ENCODE measurements at regions not wholly inside any gene's neighbourhood (a gene's known extent, or its start where the extent isn't known, plus 50 kb on each side); places are given as distances from the start of the nearest gene placed in this dataset.

DNA sequence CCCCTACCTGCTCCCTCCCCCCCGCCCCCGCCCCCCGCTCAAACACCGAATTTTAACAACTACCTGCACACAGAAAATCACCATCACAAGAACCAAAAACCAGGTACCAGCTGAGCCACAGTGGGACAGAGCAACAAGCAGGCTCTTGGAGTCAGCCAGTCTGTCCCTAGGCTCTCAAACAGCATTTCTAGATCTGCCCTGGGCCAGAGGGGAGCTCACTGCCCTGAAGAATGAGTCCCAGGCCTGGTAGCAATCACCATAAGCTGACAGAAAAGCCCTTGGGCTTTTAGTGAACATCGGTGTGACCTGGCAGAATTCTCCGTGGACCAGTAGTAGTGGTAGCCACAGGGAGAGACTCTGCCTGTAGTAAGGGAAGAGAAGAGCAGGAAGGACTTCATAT lies 58.3 kb downstream of the C11orf87 start:
- Mint-ChIP-seq H3K4me3 (no peak overlapping the region), H3K9me3 (no peaks in the 10 kb centered on the region), H3K4me1 (ENCODE audit: low read depth) (no peaks in the 10 kb centered on the region), H3K27me3 (no peaks in the 10 kb centered on the region), H3K27ac (no peak overlapping the region), H3K36me3 (ENCODE audit: low read depth) (no peaks in the 10 kb centered on the region)
- intact Hi-C loops (cut with micrococcal nuclease): no loop called here

DNA sequence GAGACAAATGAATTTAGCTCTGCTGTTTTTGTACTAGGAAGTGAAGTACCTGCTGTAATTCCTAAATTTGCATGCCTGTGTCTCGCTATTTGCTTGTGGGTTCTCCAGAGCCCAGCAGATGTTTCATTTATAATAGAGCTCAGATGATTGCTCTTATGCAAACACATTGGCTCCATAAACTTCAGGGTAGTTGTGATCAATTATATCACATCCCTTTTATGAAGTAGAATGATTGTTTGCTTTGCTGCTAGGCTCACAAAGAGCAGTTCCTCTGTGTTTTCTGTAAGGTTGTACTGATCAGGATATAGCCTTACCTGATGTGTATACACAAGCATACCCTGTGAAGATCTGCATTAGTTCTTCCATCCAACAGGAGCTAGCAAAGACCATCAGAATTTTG lies 64.1 kb downstream of the C11orf87 start:
- H3K4me3 Mint-ChIP-seq: no peak overlapping the region
- no peaks in the 10 kb centered on the region for H3K4me1 Mint-ChIP-seq (ENCODE audit: low read depth)
- peaks cover 6% of the 10 kb centered on the region for H3K9me3 Mint-ChIP-seq
- H3K36me3 Mint-ChIP-seq (ENCODE audit: low read depth): no peaks in the 10 kb centered on the region
- no peak overlapping the region for H3K27ac Mint-ChIP-seq
- intact Hi-C loops (cut with micrococcal nuclease): no loop called here
- no peaks in the 10 kb centered on the region for H3K27me3 Mint-ChIP-seq

DNA sequence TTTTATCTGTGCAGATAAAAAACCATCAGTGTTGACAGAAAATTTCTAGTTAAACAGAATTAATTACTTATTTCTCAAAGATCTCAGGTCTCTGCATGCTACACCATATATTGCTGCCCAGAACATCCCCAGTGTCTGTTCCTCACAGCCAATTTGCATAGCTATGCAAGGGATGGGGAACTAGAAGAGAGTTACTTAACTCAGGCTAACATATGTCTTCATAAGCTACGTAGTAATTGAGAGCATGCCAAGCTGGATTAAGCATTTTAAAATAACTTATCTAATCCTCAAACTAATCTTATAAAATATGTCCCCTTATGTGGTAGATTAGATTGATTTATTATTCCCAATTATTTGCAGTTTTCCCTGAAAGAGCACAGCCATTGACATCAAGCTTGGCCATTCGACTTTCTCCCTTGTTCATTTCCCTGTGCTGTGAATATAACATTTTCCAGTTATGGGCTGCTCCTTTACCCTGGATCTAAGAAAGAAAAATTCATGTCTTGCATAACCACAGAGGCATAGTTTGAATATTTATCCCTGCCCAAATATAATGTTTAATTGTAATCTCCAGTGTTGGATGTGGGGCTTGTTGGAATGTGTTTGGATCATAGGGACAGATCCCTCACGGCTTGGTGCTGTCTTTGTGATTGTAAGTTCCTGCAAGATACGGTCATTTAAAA lies 69.1 kb downstream of the C11orf87 start:
- Mint-ChIP-seq H3K4me3 (no peak overlapping the region), H3K4me1 (ENCODE audit: low read depth) (no peaks in the 10 kb centered on the region), H3K36me3 (ENCODE audit: low read depth) (no peaks in the 10 kb centered on the region), H3K27me3 (no peaks in the 10 kb centered on the region), H3K9me3 (peaks cover 6% of the 10 kb centered on the region), H3K27ac (no peak overlapping the region)
- intact Hi-C loops (cut with micrococcal nuclease): no loop called here

DNA sequence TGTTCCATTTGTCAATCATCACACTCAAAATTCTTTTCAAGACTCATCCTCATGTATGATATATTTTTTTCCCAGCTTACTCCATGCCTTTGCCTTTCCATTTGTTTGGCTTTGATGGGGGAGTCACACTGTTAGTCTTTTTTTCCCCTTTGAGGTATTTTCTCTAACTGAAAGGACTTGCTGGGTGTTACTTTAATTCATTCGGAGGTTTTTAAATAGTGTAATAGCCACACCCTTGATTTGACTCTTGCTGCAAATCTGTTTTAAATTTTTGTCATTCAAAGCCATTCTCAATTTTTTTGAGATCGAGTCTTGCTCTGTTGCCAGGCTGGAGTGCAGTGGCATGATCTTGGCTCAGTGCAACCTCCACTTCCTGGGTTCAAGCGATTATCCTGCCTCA lies 84.1 kb downstream of the C11orf87 start:
- Mint-ChIP-seq H3K27ac (no peak overlapping the region), H3K4me3 (no peak overlapping the region), H3K9me3 (no peaks in the 10 kb centered on the region), H3K36me3 (ENCODE audit: low read depth) (no peaks in the 10 kb centered on the region), H3K4me1 (ENCODE audit: low read depth) (no peaks in the 10 kb centered on the region), H3K27me3 (no peaks in the 10 kb centered on the region)
- intact Hi-C loops (cut with micrococcal nuclease): no loop called here

DNA sequence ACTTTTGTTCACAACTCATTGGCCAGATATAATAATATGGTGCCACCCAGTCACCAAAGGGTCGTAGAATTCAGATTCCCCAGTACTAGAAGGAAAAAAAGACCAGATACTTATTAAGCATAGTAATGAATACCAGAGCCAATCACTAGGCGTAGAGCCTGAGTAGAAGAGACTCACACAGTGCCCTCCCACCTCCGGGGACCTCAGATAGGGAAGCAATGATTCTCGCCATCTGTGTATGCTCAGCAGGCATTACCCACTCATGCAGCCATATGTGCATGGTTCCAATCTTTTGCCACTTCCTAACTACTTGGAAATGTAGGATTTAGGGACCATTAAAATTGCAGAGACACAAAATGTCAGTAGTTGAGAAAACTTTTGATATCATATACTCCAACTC lies 85.3 kb downstream of the C11orf87 start:
- intact Hi-C loops (cut with micrococcal nuclease): no loop called here
- H3K36me3 Mint-ChIP-seq (ENCODE audit: low read depth): no peaks in the 10 kb centered on the region
- no peaks in the 10 kb centered on the region for H3K27me3 Mint-ChIP-seq
- H3K4me1 Mint-ChIP-seq (ENCODE audit: low read depth): no peaks in the 10 kb centered on the region
- no peaks in the 10 kb centered on the region for H3K9me3 Mint-ChIP-seq
- H3K4me3 Mint-ChIP-seq: no peak overlapping the region
- H3K27ac Mint-ChIP-seq: no peak overlapping the region

DNA sequence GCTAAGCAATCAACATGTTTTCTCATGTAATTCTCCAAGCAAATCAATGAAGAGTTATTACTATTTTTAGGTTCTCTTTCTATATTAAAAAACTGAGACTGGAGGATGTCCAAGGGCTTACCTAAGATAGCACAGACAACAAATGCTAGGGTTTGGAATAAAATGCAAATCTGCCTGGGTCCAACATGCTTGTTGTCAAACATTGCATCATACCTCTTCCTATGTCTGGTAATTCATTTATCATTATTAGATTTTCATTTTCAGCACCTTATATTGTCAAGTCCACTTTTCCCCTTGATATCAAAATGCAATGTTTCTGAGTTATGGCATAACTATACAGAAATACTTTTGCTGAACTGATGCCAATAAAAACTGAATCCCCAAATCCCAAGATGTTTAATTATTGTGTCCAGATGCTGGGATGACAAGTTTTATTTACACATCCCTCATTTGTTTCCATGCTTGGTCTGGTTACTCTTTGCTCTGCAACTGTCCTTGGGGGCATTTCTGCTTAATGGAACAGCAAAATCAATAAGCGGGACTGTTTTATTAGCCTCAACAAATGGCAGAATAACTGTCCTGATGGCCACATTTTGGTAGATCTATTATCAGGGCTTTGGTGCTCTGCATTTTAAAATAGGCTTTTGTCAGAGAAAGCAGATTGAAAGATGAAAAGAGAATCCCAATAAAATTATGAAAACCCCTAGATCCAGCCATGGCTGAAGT lies 86.0 kb downstream of the C11orf87 start:
- intact Hi-C loops (cut with micrococcal nuclease): no loop called here

DNA sequence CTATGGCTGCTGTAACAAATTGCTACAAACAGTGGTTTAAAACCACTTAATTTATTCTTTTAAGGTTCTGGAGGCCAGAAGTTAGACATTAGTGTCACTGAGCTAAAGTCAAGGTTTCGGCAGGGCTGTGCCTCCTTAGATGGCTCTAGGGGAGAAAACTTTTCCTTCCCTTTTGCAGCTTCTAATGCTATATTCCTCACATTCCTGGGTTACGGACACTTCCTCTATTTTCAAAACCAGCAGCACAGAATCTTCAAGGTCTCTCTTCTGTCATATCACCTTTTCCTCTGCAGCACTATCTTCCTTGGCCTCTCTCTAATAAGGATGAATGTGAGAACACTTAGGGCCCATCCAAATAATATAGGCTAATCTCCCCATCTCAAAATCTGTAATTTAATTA lies 87.0 kb downstream of the C11orf87 start:
- H3K9me3 Mint-ChIP-seq: no peaks in the 10 kb centered on the region
- intact Hi-C loops (cut with micrococcal nuclease): no loop called here

More for the DNA sequence above, 86.0 kb downstream of the C11orf87 start:
- Mint-ChIP-seq H3K27me3 (no peaks in the 10 kb centered on the region), H3K36me3 (ENCODE audit: low read depth) (no peaks in the 10 kb centered on the region), H3K4me3 (no peak overlapping the region), H3K9me3 (no peaks in the 10 kb centered on the region), H3K27ac (no peak overlapping the region), H3K4me1 (ENCODE audit: low read depth) (no peaks in the 10 kb centered on the region)

DNA sequence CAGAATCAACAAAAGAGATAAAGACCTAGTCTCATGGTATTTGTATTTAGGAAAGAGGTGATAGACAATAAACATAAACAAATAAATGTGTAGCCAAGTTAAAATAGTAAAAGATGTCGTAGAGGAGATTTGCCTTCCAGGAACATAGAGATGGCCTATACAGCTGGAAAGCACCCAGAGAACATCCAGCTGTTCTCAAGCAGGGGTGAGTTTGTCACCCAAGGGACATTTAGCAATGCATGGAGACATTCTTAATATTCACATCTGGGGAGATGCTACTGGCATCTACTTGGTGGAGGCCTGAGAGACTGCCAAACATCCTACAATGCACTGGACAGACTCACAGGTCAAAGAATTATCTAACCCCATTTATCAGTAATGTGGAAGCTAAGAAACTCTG lies 88.3 kb downstream of the C11orf87 start:
- Mint-ChIP-seq H3K36me3 (ENCODE audit: low read depth) (no peaks in the 10 kb centered on the region), H3K27ac (no peak overlapping the region), H3K27me3 (no peaks in the 10 kb centered on the region), H3K4me3 (no peak overlapping the region), H3K9me3 (no peaks in the 10 kb centered on the region), H3K4me1 (ENCODE audit: low read depth) (no peaks in the 10 kb centered on the region)
- intact Hi-C loops (cut with micrococcal nuclease): no loop called here

More for the DNA sequence above, 87.0 kb downstream of the C11orf87 start:
- H3K27me3 Mint-ChIP-seq: no peaks in the 10 kb centered on the region
- no peak overlapping the region for H3K27ac Mint-ChIP-seq
- no peaks in the 10 kb centered on the region for H3K4me1 Mint-ChIP-seq (ENCODE audit: low read depth)
- no peak overlapping the region for H3K4me3 Mint-ChIP-seq
- no peaks in the 10 kb centered on the region for H3K36me3 Mint-ChIP-seq (ENCODE audit: low read depth)

DNA sequence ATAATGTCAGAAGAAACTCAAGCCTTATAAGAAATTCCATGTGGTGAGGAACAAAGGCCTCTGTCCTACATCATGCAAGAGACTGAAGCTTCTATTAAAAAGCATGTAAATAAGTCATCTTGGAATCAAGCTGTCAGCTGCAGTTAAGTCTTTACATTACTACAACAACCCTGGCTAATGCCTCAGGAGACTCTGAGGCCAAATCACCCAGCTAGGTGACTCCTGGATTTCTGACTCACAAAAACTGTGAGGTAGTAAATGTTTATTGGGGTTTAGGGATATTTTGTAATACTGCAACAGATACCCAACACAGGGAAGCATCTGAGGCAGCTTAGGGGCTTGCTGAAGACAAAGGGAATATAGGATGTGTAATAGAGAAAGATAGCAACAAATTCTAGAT lies 89.6 kb downstream of the C11orf87 start:
- H3K9me3 Mint-ChIP-seq: no peaks in the 10 kb centered on the region
- H3K4me1 Mint-ChIP-seq (ENCODE audit: low read depth): no peaks in the 10 kb centered on the region
- no peak overlapping the region for H3K4me3 Mint-ChIP-seq
- no peaks in the 10 kb centered on the region for H3K27me3 Mint-ChIP-seq
- H3K36me3 Mint-ChIP-seq (ENCODE audit: low read depth): no peaks in the 10 kb centered on the region
- intact Hi-C loops (cut with micrococcal nuclease): no loop called here
- no peak overlapping the region for H3K27ac Mint-ChIP-seq

DNA sequence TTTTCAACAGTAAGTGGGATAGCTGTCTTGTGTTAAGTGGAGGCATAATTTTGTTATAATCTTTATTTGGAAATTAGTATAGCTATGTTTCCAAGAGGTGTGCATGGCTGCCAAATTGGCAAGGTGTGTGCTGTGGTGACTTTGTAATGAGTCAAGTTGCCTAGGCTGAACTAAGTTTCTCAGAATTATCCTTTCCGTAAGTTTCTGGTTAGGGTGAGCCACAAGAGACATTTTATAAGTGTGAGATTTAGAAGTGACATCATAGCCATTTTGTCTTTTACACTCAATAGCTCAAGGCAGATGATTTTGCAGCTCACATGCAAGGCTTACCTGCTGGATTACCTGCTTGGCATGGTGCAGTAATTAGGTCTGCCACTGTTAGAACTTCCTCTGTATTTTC lies 90.3 kb downstream of the C11orf87 start:
- intact Hi-C loops (cut with micrococcal nuclease): no loop called here
- Mint-ChIP-seq H3K4me3 (no peak overlapping the region), H3K4me1 (ENCODE audit: low read depth) (no peaks in the 10 kb centered on the region), H3K36me3 (ENCODE audit: low read depth) (no peaks in the 10 kb centered on the region), H3K27me3 (no peaks in the 10 kb centered on the region), H3K9me3 (no peaks in the 10 kb centered on the region), H3K27ac (no peak overlapping the region)

DNA sequence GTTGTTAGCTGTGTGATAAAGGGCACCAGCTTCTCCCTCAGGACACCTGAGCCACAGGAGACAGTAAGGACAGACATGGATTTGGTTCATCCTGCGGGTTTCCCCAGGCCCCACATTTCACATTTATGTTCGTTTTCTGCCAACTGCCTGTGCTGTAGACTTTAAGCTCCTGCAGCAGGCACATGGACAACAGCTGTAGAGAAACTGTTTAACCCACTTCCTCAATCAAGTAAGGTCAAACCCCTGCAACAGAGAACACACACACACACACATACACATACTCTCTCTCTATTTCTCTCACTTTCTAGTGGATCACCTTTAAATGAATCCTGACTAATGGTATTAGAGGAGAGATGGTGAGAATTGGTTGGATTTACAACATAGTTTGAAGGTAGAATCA lies 90.7 kb downstream of the C11orf87 start:
- Mint-ChIP-seq H3K27ac (no peak overlapping the region), H3K4me3 (no peak overlapping the region), H3K9me3 (no peaks in the 10 kb centered on the region), H3K4me1 (ENCODE audit: low read depth) (no peaks in the 10 kb centered on the region), H3K27me3 (no peaks in the 10 kb centered on the region), H3K36me3 (ENCODE audit: low read depth) (no peaks in the 10 kb centered on the region)
- intact Hi-C loops (cut with micrococcal nuclease): no loop called here

DNA sequence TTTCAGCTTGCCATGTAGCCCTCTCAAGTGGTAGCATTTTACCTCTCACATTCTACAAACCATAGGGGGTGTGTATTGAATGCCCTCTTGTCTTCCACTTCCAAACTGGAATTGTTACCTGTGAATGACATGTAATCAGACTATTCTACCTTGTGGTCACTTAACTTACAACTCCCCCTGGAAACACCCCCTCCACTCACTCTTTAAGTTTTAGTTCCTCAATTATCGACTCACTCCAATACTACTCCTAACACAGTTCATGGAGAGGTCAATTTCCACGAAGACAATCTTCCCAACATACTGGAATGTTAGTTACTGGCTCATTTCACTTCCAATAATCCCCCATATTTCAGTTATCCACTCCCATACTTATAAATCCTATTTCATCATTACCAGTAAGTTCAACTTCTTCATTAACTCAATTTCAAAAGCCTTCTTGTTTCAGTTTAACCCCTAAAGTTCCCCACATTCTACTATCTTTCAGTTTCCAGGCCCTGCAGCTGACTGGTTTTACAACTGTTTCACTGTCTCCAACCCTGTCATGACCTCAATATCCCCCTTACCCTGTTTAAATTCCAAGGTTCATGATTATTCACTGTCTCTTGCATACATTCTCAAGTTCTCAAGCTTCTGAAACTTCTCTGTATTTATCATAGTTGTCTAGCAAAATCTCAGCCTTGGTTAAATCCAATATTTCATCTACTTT lies 92.5 kb downstream of the C11orf87 start:
- no peaks in the 10 kb centered on the region for H3K27me3 Mint-ChIP-seq
- intact Hi-C loops (cut with micrococcal nuclease): no loop called here
- no peak overlapping the region for H3K27ac Mint-ChIP-seq
- no peaks in the 10 kb centered on the region for H3K36me3 Mint-ChIP-seq (ENCODE audit: low read depth)
- no peaks in the 10 kb centered on the region for H3K9me3 Mint-ChIP-seq
- H3K4me3 Mint-ChIP-seq: no peak overlapping the region
- H3K4me1 Mint-ChIP-seq (ENCODE audit: low read depth): no peaks in the 10 kb centered on the region

DNA sequence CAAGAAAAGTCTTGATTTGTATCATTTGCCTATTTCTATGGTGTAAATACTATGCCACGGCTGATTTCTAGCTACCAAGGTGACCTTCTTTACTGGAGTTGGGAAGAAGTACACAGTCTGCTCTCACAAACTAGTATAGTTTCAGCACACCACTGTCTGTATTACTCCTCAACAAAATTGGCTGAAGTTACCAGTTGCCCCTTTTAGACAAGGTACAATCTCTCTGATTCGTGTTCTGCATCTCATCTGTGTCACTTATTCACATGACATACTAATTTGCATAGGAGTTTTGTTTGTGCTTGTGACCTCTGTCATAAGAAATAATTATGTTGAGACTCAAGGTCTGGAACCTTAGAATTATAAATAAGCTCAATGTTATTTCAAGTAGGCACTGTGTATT lies 97.3 kb downstream of the C11orf87 start:
- Mint-ChIP-seq H3K36me3 (ENCODE audit: low read depth) (no peaks in the 10 kb centered on the region), H3K4me1 (ENCODE audit: low read depth) (no peaks in the 10 kb centered on the region), H3K9me3 (peaks cover 17% of the 10 kb centered on the region), H3K4me3 (no peak overlapping the region), H3K27me3 (no peaks in the 10 kb centered on the region), H3K27ac (no peak overlapping the region)
- intact Hi-C loops (cut with micrococcal nuclease): no loop called here

DNA sequence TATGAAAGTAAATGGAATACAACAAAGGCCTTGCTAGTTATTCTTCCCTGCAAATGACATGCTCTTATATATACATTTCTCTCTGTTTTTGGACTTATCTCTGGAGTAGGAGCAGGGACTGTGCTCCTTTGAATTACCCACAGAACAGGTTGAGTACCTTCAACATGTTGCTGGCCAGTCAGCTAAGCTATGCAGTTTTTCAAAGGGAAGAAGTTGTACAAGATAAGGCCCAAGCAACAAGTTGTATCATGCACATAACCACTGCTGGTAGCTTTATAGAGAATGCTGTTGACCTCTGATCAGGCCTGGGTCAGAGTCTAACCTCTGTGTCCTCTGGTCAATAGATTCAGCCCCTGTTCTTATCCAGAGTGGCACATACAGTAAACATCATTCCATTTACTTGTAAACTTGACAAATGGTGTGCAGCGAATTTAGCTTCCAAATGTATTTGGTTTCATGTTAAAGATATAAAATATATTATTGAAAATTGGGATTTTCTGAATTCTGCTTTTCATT lies 99.6 kb downstream of the C11orf87 start:
- Mint-ChIP-seq H3K4me1 (ENCODE audit: low read depth) (no peaks in the 10 kb centered on the region), H3K27me3 (no peaks in the 10 kb centered on the region), H3K9me3 (peaks cover 24% of the 10 kb centered on the region), H3K4me3 (no peak overlapping the region), H3K27ac (no peak overlapping the region), H3K36me3 (ENCODE audit: low read depth) (no peaks in the 10 kb centered on the region)
- intact Hi-C loops (cut with micrococcal nuclease): no loop called here
